Tibial nerve (tissue), 4 donors: ENCODE measurements at regions not wholly inside any gene's neighbourhood (a gene's known extent, or its start where the extent isn't known, plus 50 kb on each side); places are given as distances from the start of the nearest gene placed in this dataset.

Source experiments
- DNase-seq, 2 donors: peaks; one replicate each; pipeline ENCODE4 v3.0.0-alpha.2; 2019; ENCODE audit warnings: low spot score in 2 of 2
- H3K27ac ChIP-seq, 4 donors: fragments of 200-600 bp; sonication (generic) in 3 of 4; one replicate each; pipeline ENCODE4 v1.5.1; 2017 to 2019; ENCODE audit warnings: mild to moderate bottlenecking in 1 of 4
- H3K27me3 ChIP-seq, 2 donors: fragments of 200-600 bp; sonication (generic) in 1 of 2; one replicate each; pipeline versions ENCODE4 v1.5.1 to v1.6.0; 2017 to 2019
- H3K36me3 ChIP-seq, 3 donors: fragments of 200-600 bp; sonication (generic); one replicate each; pipeline ENCODE4 v1.5.1; 2018 to 2019
- H3K4me1 ChIP-seq, 4 donors: fragments of 200-600 bp; sonication (generic) in 3 of 4; one replicate each; pipeline ENCODE4 v1.5.1; 2017 to 2019
- H3K4me3 ChIP-seq, 4 donors: fragments of 200-600 bp; sonication (generic) in 3 of 4; one replicate each; pipeline ENCODE4 v1.5.1; 2017 to 2019; ENCODE audit warnings: mild to moderate bottlenecking in 1 of 4, moderate library complexity in 1 of 4
- H3K9me3 ChIP-seq, 4 donors: fragments of 200-600 bp; sonication (generic) in 3 of 4; one replicate each; pipeline ENCODE4 v1.5.1; 2017 to 2019
- CTCF ChIP-seq, 5 experiments: fragments of 200-600 bp in 3 of 5; fragments of 450-650 bp in 2 of 5; sonication (generic) in 3 of 5; IDR thresholded peaks; one replicate each; pipeline ENCODE4 v1.5.1; 2016 to 2019; ENCODE audit warnings: antibody characterized with exemption in 5 of 5, mild to moderate bottlenecking in 3 of 5, moderate library complexity in 2 of 5
- EP300 ChIP-seq, 2 donors: sonication (generic); formaldehyde crosslinking; IDR thresholded peaks; one replicate each; pipeline ENCODE4 v1.6.1; 2017; ENCODE audit warnings: antibody characterized with exemption in 2 of 2, mild to moderate bottlenecking in 1 of 2
- POLR2A ChIP-seq, 2 donors: fragments of 450-650 bp; IDR thresholded peaks; one replicate each; pipeline ENCODE4 v1.6.1; 2017; ENCODE audit warnings: antibody characterized with exemption in 2 of 2, mild to moderate bottlenecking in 2 of 2, moderate library complexity in 2 of 2
- WGBS, 2 donors: methylation state at CpG; one replicate each; pipeline ENCODE4 v1.1.5; 2018; 5-methylcytosine and 5-hydroxymethylcytosine counted together

DNA sequence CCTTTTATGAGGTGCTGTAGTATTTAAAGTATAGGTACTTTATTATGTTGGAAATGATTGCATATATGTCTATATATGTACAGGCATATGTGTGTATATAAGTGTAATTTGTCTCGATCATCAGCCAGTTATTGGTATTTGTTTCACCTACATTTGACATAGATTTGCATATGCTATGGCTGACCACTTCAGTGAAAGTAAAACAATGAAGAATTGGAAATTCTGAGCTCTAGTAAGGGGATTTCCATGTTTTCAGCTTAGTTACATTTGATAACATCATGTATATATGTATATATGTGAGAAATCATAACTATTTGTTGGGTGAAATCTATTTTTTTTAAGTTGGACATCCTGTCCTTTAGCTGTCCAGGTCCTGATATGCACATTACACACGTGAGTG is 1303.9 kb downstream of the EFNB2 start:
- no peaks in the 10 kb centered on the region for H3K9me3 ChIP-seq
- H3K36me3 ChIP-seq: no peaks in the 10 kb centered on the region
- no peaks in the 10 kb centered on the region for H3K4me1 ChIP-seq
- H3K27ac ChIP-seq: no peak overlapping the region
- H3K4me3 ChIP-seq: no peak overlapping the region
- no peak for TF ChIP-seq POLR2A (IDR thresholded peaks at IDR 0.05)
- TF ChIP-seq EP300 (IDR thresholded peaks at IDR 0.05): no peak
- TF ChIP-seq CTCF (IDR thresholded peaks at IDR 0.05): no peak
- H3K27me3 ChIP-seq: no peaks in the 10 kb centered on the region
- WGBS, 2 donors: 86 to 92% methylated on average over 2 of the region's 2 CpGs
- DNase-seq: no peak

DNA sequence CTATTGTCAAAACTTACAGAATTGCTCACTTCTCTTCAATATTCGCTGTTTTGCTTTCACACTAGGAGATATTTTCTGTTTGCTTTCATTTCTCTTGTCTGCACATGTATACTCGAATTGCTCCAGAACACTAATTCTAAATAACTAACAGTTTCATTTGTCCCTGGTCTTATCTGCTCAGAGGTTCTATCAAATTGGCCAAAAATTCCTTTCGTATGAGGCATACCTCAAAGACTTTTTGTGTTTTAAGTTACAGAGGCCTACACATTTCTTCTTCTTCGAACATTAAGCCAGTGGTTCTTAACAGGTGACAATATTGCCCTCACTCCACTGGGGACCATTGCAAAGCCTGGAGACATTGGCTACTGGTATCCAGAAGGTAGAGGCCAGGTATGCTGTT is 1314.6 kb downstream of the EFNB2 start:
- Histone ChIP-seq H3K4me1 (no peaks in the 10 kb centered on the region), H3K27ac (no peak overlapping the region), H3K27me3 (no peaks in the 10 kb centered on the region), H3K9me3 (no peaks in the 10 kb centered on the region), H3K4me3 (no peak overlapping the region), H3K36me3 (no peaks in the 10 kb centered on the region)
- 90 to 91% methylated on average over 4 of the region's 4 CpGs for WGBS, 2 donors
- no peak for DNase-seq
- TF ChIP-seq CTCF (IDR thresholded peaks at IDR 0.05): no peak

- Histone ChIP-seq H3K27me3 (no peaks in the 10 kb centered on the region), H3K4me1 (no peaks in the 10 kb centered on the region), H3K27ac (no peak overlapping the region), H3K36me3 (no peaks in the 10 kb centered on the region), H3K4me3 (no peak overlapping the region), H3K9me3 (no peaks in the 10 kb centered on the region)
- no peak for DNase-seq
- no peak for TF ChIP-seq POLR2A (IDR thresholded peaks at IDR 0.05)
- TF ChIP-seq EP300 (IDR thresholded peaks at IDR 0.05): no peak
- TF ChIP-seq CTCF (IDR thresholded peaks at IDR 0.05): no peak
- WGBS, 2 donors: 67 to 72% methylated on average over 8 of the region's 8 CpGs
Measured at GRCh38 chr13:105220063-105220462, 1315.4 kb downstream of the EFNB2 start.

GRCh38 chr13:105219651-105220050 is 1315.8 kb downstream of the EFNB2 start:
- no peaks in the 10 kb centered on the region for H3K27me3 ChIP-seq
- no peaks in the 10 kb centered on the region for H3K4me1 ChIP-seq
- no peaks in the 10 kb centered on the region for H3K36me3 ChIP-seq
- H3K27ac ChIP-seq: no peak overlapping the region
- H3K4me3 ChIP-seq: no peak overlapping the region
- no peaks in the 10 kb centered on the region for H3K9me3 ChIP-seq
- DNase-seq: no peak
- no peak for TF ChIP-seq EP300 (IDR thresholded peaks at IDR 0.05)
- TF ChIP-seq CTCF (IDR thresholded peaks at IDR 0.05): no peak
- no peak for TF ChIP-seq POLR2A (IDR thresholded peaks at IDR 0.05)
- WGBS, 2 donors: 30 to 39% methylated on average over 1 of the region's 1 CpG

DNA sequence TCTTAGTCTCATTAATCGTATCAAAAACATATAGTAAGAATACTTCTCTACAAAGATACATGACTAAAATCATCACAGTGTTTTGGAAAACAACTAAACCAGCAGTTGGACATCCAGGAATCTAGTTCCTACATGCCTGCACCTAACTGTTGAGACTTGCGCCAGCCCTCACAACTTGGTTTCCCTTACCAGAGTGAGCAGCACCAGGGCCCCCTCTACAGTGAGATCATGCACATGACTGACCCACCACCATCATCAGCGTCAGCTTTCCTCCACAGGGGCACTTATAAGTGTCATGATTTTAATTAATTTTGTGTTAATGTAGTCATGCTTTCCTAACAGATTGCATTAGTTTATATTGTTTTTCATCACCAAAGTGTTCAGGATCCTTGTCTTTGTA is 1322.0 kb downstream of the EFNB2 start:
- Histone ChIP-seq H3K27ac (no peak overlapping the region), H3K4me1 (no peaks in the 10 kb centered on the region), H3K4me3 (no peak overlapping the region), H3K36me3 (no peaks in the 10 kb centered on the region), H3K27me3 (no peaks in the 10 kb centered on the region), H3K9me3 (no peaks in the 10 kb centered on the region)
- WGBS, 2 donors: 88 to 89% methylated on average over 3 of the region's 3 CpGs
- TF ChIP-seq EP300 (IDR thresholded peaks at IDR 0.05) (no peak), POLR2A (IDR thresholded peaks at IDR 0.05) (no peak), CTCF (IDR thresholded peaks at IDR 0.05) (no peak)
- no peak for DNase-seq
